ENCODE measurements at regions not wholly inside any gene's neighbourhood (a gene's known extent, or its start where the extent isn't known, plus 50 kb on each side); places are given as distances from the start of the nearest gene placed in this dataset.

DNA sequence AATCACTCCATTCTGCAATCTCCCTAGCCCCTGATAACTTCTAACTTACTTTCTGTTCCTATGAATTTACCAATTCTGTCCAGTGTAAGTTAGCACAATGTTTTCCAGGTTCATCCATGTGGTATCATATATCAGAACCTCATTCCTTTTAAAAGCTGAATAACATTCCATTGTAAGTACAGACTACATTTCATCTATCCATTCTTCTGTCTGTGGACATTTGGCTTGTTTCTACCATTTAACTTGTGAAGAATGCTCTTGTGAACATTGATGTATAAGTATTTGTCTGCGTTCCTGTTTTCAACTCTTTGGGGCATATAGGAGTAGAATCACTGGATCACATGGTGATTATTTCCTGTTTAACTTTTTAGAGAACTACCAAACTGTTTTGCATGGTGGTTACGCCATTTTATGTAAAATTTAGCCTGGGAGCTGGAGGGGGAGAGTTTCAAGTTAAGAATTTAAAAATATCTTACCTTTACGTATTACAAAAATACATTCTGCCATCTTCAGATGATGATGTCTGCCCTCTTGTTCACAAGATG, 156.5 kb downstream of the BTBD3 start:
- H3K27ac ChIP-seq (ENCODE audit: low read depth in 1 of 2, low read length in 2 of 2): no peak overlapping the region

DNA sequence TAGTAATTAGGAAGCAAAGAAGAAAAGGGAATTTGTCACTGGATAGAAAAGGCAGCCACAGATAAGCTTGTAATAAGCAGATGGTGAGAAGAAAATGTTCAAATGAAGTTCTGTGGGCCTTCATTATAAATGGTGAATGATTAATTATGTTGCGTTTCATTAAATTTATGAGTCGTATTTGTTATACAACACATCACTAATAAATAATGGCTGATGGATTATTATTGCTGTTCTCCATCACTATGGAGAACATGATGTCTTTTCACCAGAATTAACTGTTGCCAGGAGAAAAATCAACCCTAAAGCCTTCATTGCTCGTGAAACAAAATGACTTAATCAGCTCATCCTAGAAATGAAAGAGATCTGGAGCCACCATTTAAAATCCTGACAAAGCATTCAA, 158.5 kb downstream of the BTBD3 start:
- no peak for DNase-seq (ENCODE audit: low spot score)
- H3K9me3 ChIP-seq (ENCODE audit: control insufficient read depth in 4 of 4, low read length in 3 of 4): no peaks in the 10 kb centered on the region
- WGBS: 88% methylated on average over 3 of the region's 3 CpGs
- H3K27me3 ChIP-seq (ENCODE audit: control insufficient read depth in 4 of 4, insufficient read depth in 4 of 4, low read length in 3 of 4): peaks cover 0 to 7% (median 0%) of the 10 kb centered on the region in 4 donors
- no peak overlapping the region for H3K27ac ChIP-seq (ENCODE audit: low read depth in 1 of 2, low read length in 2 of 2)
- H3K36me3 ChIP-seq (ENCODE audit: control insufficient read depth in 4 of 4, insufficient read depth in 3 of 4, low read depth in 1 of 4, low read length in 3 of 4): no peaks in the 10 kb centered on the region
- H3K9ac ChIP-seq (ENCODE audit: low read depth in 1 of 2, low read length in 2 of 2): no peak overlapping the region
- no peaks in the 10 kb centered on the region for H3K4me1 ChIP-seq (ENCODE audit: control insufficient read depth in 4 of 4, insufficient read depth in 4 of 4, low read length in 3 of 4)
- H3K4me3 ChIP-seq (ENCODE audit: low read depth in 1 of 3, low read length in 3 of 3): no peak overlapping the region
- TF ChIP-seq SP1 (IDR thresholded peaks at IDR 0.05) (no peak), FOXA1 (IDR thresholded peaks at IDR 0.05) (no peak), NR2F2 (IDR thresholded peaks at IDR 0.05) (no peak)
- TF ChIP-seq, protein P1, sequence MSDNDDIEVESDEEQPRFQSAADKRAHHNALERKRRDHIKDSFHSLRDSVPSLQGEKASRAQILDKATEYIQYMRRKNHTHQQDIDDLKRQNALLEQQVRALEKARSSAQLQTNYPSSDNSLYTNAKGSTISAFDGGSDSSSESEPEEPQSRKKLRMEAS (IDR thresholded peaks at IDR 0.05): no peak

More for the DNA sequence above, 156.5 kb downstream of the BTBD3 start:
- H3K4me1 ChIP-seq (ENCODE audit: control insufficient read depth in 4 of 4, insufficient read depth in 4 of 4, low read length in 3 of 4): no peaks in the 10 kb centered on the region
- no peak for DNase-seq (ENCODE audit: low spot score)
- no peak overlapping the region for H3K4me3 ChIP-seq (ENCODE audit: low read depth in 1 of 3, low read length in 3 of 3)
- no peak overlapping the region for H3K9ac ChIP-seq (ENCODE audit: low read depth in 1 of 2, low read length in 2 of 2)
- peaks cover 0 to 7% (median 0%) of the 10 kb centered on the region in 4 donors for H3K27me3 ChIP-seq (ENCODE audit: control insufficient read depth in 4 of 4, insufficient read depth in 4 of 4, low read length in 3 of 4)
- TF ChIP-seq FOXA2 (IDR thresholded peaks at IDR 0.05): no peak
- no peak for TF ChIP-seq JUND (IDR thresholded peaks at IDR 0.05)
- TF ChIP-seq RAD21 (IDR thresholded peaks at IDR 0.05): no peak
- TF ChIP-seq, protein P2, sequence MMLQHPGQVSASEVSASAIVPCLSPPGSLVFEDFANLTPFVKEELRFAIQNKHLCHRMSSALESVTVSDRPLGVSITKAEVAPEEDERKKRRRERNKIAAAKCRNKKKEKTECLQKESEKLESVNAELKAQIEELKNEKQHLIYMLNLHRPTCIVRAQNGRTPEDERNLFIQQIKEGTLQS (IDR thresholded peaks at IDR 0.05): no peak
- TF ChIP-seq NR2F2 (IDR thresholded peaks at IDR 0.05): no peak
- no peak for TF ChIP-seq EGR1 (IDR thresholded peaks at IDR 0.05; ENCODE audit: low read depth in 2 of 2)
- TF ChIP-seq, protein P3, sequence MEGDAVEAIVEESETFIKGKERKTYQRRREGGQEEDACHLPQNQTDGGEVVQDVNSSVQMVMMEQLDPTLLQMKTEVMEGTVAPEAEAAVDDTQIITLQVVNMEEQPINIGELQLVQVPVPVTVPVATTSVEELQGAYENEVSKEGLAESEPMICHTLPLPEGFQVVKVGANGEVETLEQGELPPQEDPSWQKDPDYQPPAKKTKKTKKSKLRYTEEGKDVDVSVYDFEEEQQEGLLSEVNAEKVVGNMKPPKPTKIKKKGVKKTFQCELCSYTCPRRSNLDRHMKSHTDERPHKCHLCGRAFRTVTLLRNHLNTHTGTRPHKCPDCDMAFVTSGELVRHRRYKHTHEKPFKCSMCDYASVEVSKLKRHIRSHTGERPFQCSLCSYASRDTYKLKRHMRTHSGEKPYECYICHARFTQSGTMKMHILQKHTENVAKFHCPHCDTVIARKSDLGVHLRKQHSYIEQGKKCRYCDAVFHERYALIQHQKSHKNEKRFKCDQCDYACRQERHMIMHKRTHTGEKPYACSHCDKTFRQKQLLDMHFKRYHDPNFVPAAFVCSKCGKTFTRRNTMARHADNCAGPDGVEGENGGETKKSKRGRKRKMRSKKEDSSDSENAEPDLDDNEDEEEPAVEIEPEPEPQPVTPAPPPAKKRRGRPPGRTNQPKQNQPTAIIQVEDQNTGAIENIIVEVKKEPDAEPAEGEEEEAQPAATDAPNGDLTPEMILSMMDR (IDR thresholded peaks at IDR 0.05; ENCODE audit: low read depth, low read length, missing input control): no peak
- TF ChIP-seq YY1 (IDR thresholded peaks at IDR 0.05): no peak
- no peak for TF ChIP-seq RXRA (IDR thresholded peaks at IDR 0.05)
- TF ChIP-seq TAF1 (conservative IDR thresholded peaks at IDR 0.05): no peak
- TF ChIP-seq, protein P4, sequence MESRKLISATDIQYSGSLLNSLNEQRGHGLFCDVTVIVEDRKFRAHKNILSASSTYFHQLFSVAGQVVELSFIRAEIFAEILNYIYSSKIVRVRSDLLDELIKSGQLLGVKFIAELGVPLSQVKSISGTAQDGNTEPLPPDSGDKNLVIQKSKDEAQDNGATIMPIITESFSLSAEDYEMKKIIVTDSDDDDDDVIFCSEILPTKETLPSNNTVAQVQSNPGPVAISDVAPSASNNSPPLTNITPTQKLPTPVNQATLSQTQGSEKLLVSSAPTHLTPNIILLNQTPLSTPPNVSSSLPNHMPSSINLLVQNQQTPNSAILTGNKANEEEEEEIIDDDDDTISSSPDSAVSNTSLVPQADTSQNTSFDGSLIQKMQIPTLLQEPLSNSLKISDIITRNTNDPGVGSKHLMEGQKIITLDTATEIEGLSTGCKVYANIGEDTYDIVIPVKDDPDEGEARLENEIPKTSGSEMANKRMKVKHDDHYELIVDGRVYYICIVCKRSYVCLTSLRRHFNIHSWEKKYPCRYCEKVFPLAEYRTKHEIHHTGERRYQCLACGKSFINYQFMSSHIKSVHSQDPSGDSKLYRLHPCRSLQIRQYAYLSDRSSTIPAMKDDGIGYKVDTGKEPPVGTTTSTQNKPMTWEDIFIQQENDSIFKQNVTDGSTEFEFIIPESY (IDR thresholded peaks at IDR 0.05): no peak
- no peak for TF ChIP-seq SP1 (IDR thresholded peaks at IDR 0.05)
- no peak for TF ChIP-seq GABPA (IDR thresholded peaks at IDR 0.05 in 1 of 2, conservative IDR thresholded peaks at IDR 0.05 in 1 of 2)
- no peak for TF ChIP-seq HNF4A (conservative IDR thresholded peaks at IDR 0.05)
- TF ChIP-seq, protein P5, sequence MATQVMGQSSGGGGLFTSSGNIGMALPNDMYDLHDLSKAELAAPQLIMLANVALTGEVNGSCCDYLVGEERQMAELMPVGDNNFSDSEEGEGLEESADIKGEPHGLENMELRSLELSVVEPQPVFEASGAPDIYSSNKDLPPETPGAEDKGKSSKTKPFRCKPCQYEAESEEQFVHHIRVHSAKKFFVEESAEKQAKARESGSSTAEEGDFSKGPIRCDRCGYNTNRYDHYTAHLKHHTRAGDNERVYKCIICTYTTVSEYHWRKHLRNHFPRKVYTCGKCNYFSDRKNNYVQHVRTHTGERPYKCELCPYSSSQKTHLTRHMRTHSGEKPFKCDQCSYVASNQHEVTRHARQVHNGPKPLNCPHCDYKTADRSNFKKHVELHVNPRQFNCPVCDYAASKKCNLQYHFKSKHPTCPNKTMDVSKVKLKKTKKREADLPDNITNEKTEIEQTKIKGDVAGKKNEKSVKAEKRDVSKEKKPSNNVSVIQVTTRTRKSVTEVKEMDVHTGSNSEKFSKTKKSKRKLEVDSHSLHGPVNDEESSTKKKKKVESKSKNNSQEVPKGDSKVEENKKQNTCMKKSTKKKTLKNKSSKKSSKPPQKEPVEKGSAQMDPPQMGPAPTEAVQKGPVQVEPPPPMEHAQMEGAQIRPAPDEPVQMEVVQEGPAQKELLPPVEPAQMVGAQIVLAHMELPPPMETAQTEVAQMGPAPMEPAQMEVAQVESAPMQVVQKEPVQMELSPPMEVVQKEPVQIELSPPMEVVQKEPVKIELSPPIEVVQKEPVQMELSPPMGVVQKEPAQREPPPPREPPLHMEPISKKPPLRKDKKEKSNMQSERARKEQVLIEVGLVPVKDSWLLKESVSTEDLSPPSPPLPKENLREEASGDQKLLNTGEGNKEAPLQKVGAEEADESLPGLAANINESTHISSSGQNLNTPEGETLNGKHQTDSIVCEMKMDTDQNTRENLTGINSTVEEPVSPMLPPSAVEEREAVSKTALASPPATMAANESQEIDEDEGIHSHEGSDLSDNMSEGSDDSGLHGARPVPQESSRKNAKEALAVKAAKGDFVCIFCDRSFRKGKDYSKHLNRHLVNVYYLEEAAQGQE (IDR thresholded peaks at IDR 0.05): no peak
- no peak for TF ChIP-seq HNF4G (IDR thresholded peaks at IDR 0.05)
- TF ChIP-seq FOXA1 (IDR thresholded peaks at IDR 0.05): no peak
- H3K36me3 ChIP-seq (ENCODE audit: control insufficient read depth in 4 of 4, insufficient read depth in 3 of 4, low read depth in 1 of 4, low read length in 3 of 4): no peaks in the 10 kb centered on the region
- H3K9me3 ChIP-seq (ENCODE audit: control insufficient read depth in 4 of 4, low read length in 3 of 4): no peaks in the 10 kb centered on the region
- WGBS: 77% methylated on average over 3 of the region's 3 CpGs
